ENCODE measurements at regions not wholly inside any gene's neighbourhood (a gene's known extent, or its start where the extent isn't known, plus 50 kb on each side); places are given as distances from the start of the nearest gene placed in this dataset.

DNA sequence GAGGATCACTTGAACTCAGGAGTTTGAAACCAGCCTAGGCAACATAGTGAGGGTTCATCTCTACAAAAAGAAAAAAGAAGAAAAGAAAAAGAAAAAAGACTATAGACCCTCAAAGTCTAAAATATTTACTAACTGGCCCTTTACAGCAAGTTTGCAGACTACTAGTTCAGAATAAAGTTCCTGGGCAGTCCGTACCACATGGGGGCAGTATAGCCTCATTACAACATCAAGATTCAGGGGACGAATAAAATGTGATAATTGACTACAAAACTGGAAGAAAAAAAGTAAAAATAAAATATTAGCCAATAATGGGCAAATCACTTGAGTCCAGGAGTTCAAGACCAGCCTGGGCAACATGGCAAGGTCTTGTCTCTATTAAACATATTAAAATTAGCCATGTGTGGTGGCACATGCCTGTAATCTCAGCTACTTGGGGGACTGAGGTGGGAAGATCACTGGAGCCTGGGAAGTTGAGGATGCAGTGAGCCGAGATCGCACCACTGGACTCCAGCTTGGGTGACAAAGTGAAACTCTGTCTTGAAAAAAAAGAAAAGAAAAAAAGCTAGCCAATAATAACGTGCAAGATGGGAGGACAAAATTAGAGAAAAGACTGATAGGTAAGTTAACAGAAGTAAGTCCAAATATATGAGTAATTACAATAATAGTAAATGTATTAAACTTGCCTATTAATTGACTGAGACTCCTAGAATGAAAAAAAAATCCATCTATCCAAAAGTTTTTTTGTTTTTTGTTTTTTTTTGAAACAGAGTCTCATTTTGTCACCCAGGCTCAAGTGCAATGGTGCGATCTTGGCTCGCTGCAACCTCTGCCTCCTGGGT is 129.4 kb upstream of the SEC14L1 start:
- TF ChIP-seq TAF1 (IDR thresholded peaks at IDR 0.05; ENCODE audit: low read depth) (no peak), EZH2 (IDR thresholded peaks at IDR 0.05; ENCODE audit: borderline replicate concordance, insufficient read depth, low read length, poor library complexity, severe bottlenecking) (no peak), MXI1 (conservative IDR thresholded peaks at IDR 0.05; ENCODE audit: poor library complexity, severe bottlenecking) (no peak), RAD21 (conservative IDR thresholded peaks at IDR 0.05) (peak; percentile 62)
- TF ChIP-seq, protein P1, sequence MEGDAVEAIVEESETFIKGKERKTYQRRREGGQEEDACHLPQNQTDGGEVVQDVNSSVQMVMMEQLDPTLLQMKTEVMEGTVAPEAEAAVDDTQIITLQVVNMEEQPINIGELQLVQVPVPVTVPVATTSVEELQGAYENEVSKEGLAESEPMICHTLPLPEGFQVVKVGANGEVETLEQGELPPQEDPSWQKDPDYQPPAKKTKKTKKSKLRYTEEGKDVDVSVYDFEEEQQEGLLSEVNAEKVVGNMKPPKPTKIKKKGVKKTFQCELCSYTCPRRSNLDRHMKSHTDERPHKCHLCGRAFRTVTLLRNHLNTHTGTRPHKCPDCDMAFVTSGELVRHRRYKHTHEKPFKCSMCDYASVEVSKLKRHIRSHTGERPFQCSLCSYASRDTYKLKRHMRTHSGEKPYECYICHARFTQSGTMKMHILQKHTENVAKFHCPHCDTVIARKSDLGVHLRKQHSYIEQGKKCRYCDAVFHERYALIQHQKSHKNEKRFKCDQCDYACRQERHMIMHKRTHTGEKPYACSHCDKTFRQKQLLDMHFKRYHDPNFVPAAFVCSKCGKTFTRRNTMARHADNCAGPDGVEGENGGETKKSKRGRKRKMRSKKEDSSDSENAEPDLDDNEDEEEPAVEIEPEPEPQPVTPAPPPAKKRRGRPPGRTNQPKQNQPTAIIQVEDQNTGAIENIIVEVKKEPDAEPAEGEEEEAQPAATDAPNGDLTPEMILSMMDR (IDR thresholded peaks at IDR 0.05; ENCODE audit: poor library complexity, severe bottlenecking), result peak; percentile 61
